Activated naive CD8-positive, alpha-beta T cell treated with anti-CD3 and anti-CD28 coated beads, Interleukin-2, amount 10 ng/mL, durations not matched to agents 7 days and 5 days (primary cell): ENCODE measurements at regions not wholly inside any gene's neighbourhood (a gene's known extent, or its start where the extent isn't known, plus 50 kb on each side); places are given as distances from the start of the nearest gene placed in this dataset.

Experiments used
- ATAC-seq: fragments of 150-1000 bp; cut with Tn5 transposase; one replicate; pipeline ENCODE4 v1.10.0; 2021; ENCODE audit warnings: low read depth, moderate library complexity
- POLR2A ChIA-PET: fragments of 350-600 bp; sonication (Branson Sonifier 250); formaldehyde crosslinking; loops from one replicate; lab custom pipeline; 2021; ENCODE audit warnings: antibody characterized with exemption; lab: Charles Lee
- DNase-seq: peaks from one replicate; pipeline ENCODE4 v3.0.0; 2021
- H3K27ac Mint-ChIP-seq: one replicate; pipeline ENCODE4 v1.8.0; 2022; ENCODE audit warnings: mild to moderate bottlenecking, mixed read lengths
- H3K27me3 Mint-ChIP-seq: one replicate; pipeline ENCODE4 v1.8.0; 2022; ENCODE audit warnings: mild to moderate bottlenecking, moderate library complexity, mixed read lengths
- H3K36me3 Mint-ChIP-seq: one replicate; pipeline ENCODE4 v1.8.0; 2021; ENCODE audit warnings: mild to moderate bottlenecking, mixed read lengths
- H3K4me1 Mint-ChIP-seq: one replicate; pipeline ENCODE4 v1.8.0; 2021; ENCODE audit warnings: mixed read lengths
- H3K4me3 Mint-ChIP-seq: one replicate; pipeline ENCODE4 v1.8.0; 2022; ENCODE audit warnings: mild to moderate bottlenecking, moderate library complexity, mixed read lengths
- H3K9me3 Mint-ChIP-seq: one replicate; pipeline ENCODE4 v1.8.0; 2021; ENCODE audit warnings: mixed read lengths

GRCh38 chr12:3336606-3337311, 154.2 kb upstream of the PRMT8 start:
- peaks cover 11% of the 10 kb centered on the region for H3K27me3 Mint-ChIP-seq
- ATAC-seq = no peak
- no peaks in the 10 kb centered on the region for H3K4me1 Mint-ChIP-seq
- no peak overlapping the region for H3K27ac Mint-ChIP-seq
- H3K36me3 Mint-ChIP-seq = no peaks in the 10 kb centered on the region
- H3K4me3 Mint-ChIP-seq = no peak overlapping the region
- no peak for DNase-seq
- POLR2A ChIA-PET = no interaction called here
- no peaks in the 10 kb centered on the region for H3K9me3 Mint-ChIP-seq

GRCh38 chr12:3337944-3338343, 153.1 kb upstream of the PRMT8 start:
- no peak for DNase-seq
- peaks cover 11% of the 10 kb centered on the region for H3K27me3 Mint-ChIP-seq

GRCh38 chr12:3339221-3339620, 151.8 kb upstream of the PRMT8 start:
- H3K27me3 Mint-ChIP-seq = peaks cover 15% of the 10 kb centered on the region

More at GRCh38 chr12:3337944-3338343, 153.1 kb upstream of the PRMT8 start:
- Mint-ChIP-seq H3K4me1 (no peaks in the 10 kb centered on the region), H3K4me3 (no peak overlapping the region), H3K36me3 (no peaks in the 10 kb centered on the region), H3K27ac (no peak overlapping the region), H3K9me3 (no peaks in the 10 kb centered on the region)
- ATAC-seq = no peak
- POLR2A ChIA-PET = no interaction called here

GRCh38 chr12:3341594-3341993, 149.4 kb upstream of the PRMT8 start:
- Mint-ChIP-seq H3K4me3 (no peak overlapping the region), H3K9me3 (no peaks in the 10 kb centered on the region), H3K27ac (no peak overlapping the region), H3K4me1 (no peaks in the 10 kb centered on the region), H3K36me3 (no peaks in the 10 kb centered on the region), H3K27me3 (peaks cover 12% of the 10 kb centered on the region)
- DNase-seq (no peak), ATAC-seq (no peak)
- POLR2A ChIA-PET = no interaction called here

More at GRCh38 chr12:3339221-3339620, 151.8 kb upstream of the PRMT8 start:
- Mint-ChIP-seq H3K36me3 (no peaks in the 10 kb centered on the region), H3K4me1 (no peaks in the 10 kb centered on the region), H3K27ac (no peak overlapping the region), H3K9me3 (no peaks in the 10 kb centered on the region), H3K4me3 (no peak overlapping the region)
- POLR2A ChIA-PET = no interaction called here
- DNase-seq (no peak), ATAC-seq (no peak)

- H3K36me3 Mint-ChIP-seq = no peaks in the 10 kb centered on the region
Observed at GRCh38 chr12:3342051-3342450, 149.0 kb upstream of the PRMT8 start.

GRCh38 chr12:3348055-3348454, 142.9 kb upstream of the PRMT8 start:
- DNase-seq = no peak
- Mint-ChIP-seq H3K4me3 (no peak overlapping the region), H3K4me1 (no peaks in the 10 kb centered on the region), H3K36me3 (no peaks in the 10 kb centered on the region), H3K27ac (no peak overlapping the region), H3K27me3 (peaks cover 6% of the 10 kb centered on the region), H3K9me3 (no peaks in the 10 kb centered on the region)
- POLR2A ChIA-PET = no interaction called here
- no peak for ATAC-seq

More at GRCh38 chr12:3342051-3342450, 149.0 kb upstream of the PRMT8 start:
- no peak overlapping the region for H3K27ac Mint-ChIP-seq
- POLR2A ChIA-PET = no interaction called here
- ATAC-seq (no peak), DNase-seq (no peak)
- H3K4me1 Mint-ChIP-seq = no peaks in the 10 kb centered on the region
- no peaks in the 10 kb centered on the region for H3K9me3 Mint-ChIP-seq
- H3K27me3 Mint-ChIP-seq = peaks cover 13% of the 10 kb centered on the region
- H3K4me3 Mint-ChIP-seq = no peak overlapping the region

DNA sequence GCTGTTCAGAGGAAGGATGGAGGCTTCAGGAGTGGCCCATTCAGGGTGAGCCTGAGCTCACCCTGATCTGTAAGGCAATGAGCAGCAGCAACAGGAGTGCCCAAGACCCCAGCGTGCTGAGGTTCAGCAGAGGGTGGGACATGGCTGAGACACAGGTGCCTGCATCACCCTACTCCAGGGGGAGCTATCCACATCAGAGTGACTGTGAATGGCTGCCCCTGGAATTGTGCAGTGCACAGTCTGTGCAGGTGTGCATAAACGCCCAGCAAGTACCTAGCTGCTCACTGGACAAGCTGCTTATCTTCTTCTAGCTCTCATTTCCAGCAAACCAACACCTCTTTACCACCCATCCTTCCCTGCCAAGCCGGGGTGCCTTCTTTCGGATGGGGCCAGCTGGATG, 140.6 kb upstream of the PRMT8 start:
- Mint-ChIP-seq H3K4me1 (no peaks in the 10 kb centered on the region), H3K27ac (no peak overlapping the region), H3K36me3 (no peaks in the 10 kb centered on the region), H3K27me3 (peaks cover 2% of the 10 kb centered on the region), H3K9me3 (no peaks in the 10 kb centered on the region), H3K4me3 (no peak overlapping the region)
- DNase-seq (no peak), ATAC-seq (no peak)
- POLR2A ChIA-PET = no interaction called here

- POLR2A ChIA-PET = no interaction called here
- no peaks in the 10 kb centered on the region for H3K4me1 Mint-ChIP-seq
- no peaks in the 10 kb centered on the region for H3K36me3 Mint-ChIP-seq
- H3K27ac Mint-ChIP-seq = no peak overlapping the region
- ATAC-seq = no peak
- H3K27me3 Mint-ChIP-seq = peaks cover under 1% of the 10 kb centered on the region
- no peaks in the 10 kb centered on the region for H3K9me3 Mint-ChIP-seq
- H3K4me3 Mint-ChIP-seq = no peak overlapping the region
- DNase-seq = no peak
Observed at GRCh38 chr12:3351731-3352130, 139.3 kb upstream of the PRMT8 start.

DNA sequence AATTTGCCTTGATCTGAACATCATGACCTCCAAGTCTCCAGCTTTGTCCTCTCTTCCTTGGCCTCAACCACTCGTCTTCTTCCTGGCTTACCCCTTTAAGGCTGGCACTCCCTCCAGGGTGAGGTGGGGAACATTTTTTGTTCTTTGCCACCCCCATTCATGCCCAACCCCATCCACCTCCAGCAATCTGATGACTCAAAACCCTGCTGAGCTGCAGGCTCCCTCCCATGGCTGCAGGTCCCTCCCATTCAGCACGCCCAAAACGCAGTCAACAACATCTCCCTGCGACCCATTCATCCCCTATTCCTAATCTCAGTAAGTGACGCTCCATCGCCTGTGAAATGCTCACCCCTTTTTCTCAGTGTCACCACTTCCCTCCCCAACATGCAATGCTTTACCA, 138.8 kb upstream of the PRMT8 start:
- POLR2A ChIA-PET = no interaction called here
- DNase-seq = no peak
- no peak for ATAC-seq
- Mint-ChIP-seq H3K36me3 (no peaks in the 10 kb centered on the region), H3K4me3 (no peak overlapping the region), H3K9me3 (no peaks in the 10 kb centered on the region), H3K27me3 (no peaks in the 10 kb centered on the region), H3K27ac (no peak overlapping the region), H3K4me1 (no peaks in the 10 kb centered on the region)

GRCh38 chr12:3353621-3354020, 137.4 kb upstream of the PRMT8 start:
- POLR2A ChIA-PET = no interaction called here
- DNase-seq (no peak), ATAC-seq (no peak)
- Mint-ChIP-seq H3K27me3 (no peaks in the 10 kb centered on the region), H3K4me1 (no peaks in the 10 kb centered on the region), H3K27ac (no peak overlapping the region), H3K36me3 (no peaks in the 10 kb centered on the region), H3K4me3 (no peak overlapping the region), H3K9me3 (no peaks in the 10 kb centered on the region)

GRCh38 chr12:3354586-3354985, 136.4 kb upstream of the PRMT8 start:
- ATAC-seq = no peak
- Mint-ChIP-seq H3K27ac (no peak overlapping the region), H3K27me3 (no peaks in the 10 kb centered on the region), H3K9me3 (no peaks in the 10 kb centered on the region), H3K4me1 (no peaks in the 10 kb centered on the region), H3K4me3 (no peak overlapping the region), H3K36me3 (no peaks in the 10 kb centered on the region)
- no peak for DNase-seq
- POLR2A ChIA-PET = no interaction called here

- Mint-ChIP-seq H3K27ac (no peak overlapping the region), H3K4me3 (no peak overlapping the region), H3K9me3 (no peaks in the 10 kb centered on the region), H3K27me3 (peaks cover 8% of the 10 kb centered on the region), H3K36me3 (no peaks in the 10 kb centered on the region), H3K4me1 (no peaks in the 10 kb centered on the region)
- POLR2A ChIA-PET = no interaction called here
- DNase-seq (no peak), ATAC-seq (no peak)
Observed at GRCh38 chr12:3355378-3355900, 135.6 kb upstream of the PRMT8 start.

DNA sequence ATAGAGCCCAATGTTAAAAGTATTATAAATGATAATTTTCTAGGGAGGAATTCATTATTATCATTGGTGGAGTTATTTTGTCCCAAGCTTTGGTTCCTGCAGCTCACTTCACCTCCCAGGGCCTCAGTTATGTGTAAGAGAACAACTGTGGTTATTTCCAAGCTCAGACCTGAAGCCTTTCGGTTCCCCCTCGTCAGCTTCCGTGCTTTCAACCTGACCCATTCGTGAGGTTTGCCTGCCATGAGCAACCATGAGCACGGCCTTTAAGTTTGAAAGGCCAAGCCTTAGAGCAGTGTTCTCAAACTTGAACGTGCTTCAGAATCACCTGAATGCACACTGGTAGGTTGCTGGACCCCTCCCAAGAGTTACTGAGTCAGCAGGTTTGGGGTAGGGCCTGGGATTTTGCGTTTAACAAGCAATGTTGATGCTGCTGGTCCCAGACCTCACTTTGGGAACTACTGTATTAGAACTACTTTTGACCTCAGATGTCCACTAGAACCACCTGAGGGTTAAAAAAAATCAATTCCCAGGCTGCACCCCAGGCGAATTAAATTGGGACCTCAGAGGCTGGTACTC, 133.0 kb upstream of the PRMT8 start:
- peaks cover 10% of the 10 kb centered on the region for H3K27me3 Mint-ChIP-seq
- no peaks in the 10 kb centered on the region for H3K9me3 Mint-ChIP-seq
- DNase-seq = no peak

GRCh38 chr12:3359478-3359877, 131.5 kb upstream of the PRMT8 start:
- Mint-ChIP-seq H3K4me3 (no peak overlapping the region), H3K4me1 (peaks cover 3% of the 10 kb centered on the region), H3K27me3 (peaks cover 20% of the 10 kb centered on the region), H3K9me3 (no peaks in the 10 kb centered on the region), H3K27ac (no peak overlapping the region), H3K36me3 (no peaks in the 10 kb centered on the region)
- ATAC-seq (no peak), DNase-seq (no peak)
- POLR2A ChIA-PET = no interaction called here

More for the DNA sequence above, 133.0 kb upstream of the PRMT8 start:
- H3K27ac Mint-ChIP-seq = no peak overlapping the region
- POLR2A ChIA-PET = no interaction called here
- no peaks in the 10 kb centered on the region for H3K36me3 Mint-ChIP-seq
- no peak overlapping the region for H3K4me3 Mint-ChIP-seq
- no peaks in the 10 kb centered on the region for H3K4me1 Mint-ChIP-seq
- ATAC-seq = no peak
